H9 (cell line): ENCODE measurements at regions not wholly inside any gene's neighbourhood (a gene's known extent, or its start where the extent isn't known, plus 50 kb on each side); places are given as distances from the start of the nearest gene placed in this dataset.

Experiments
- DNase-seq: peaks from one replicate; pipeline ENCODE4 v3.0.0-alpha.2; 2017
- H2AFZ ChIP-seq: one replicate; pipeline ENCODE4 v1.6.1; 2013; ENCODE audit warnings: mild to moderate bottlenecking, low read length, control low read depth, moderate library complexity
- H2AK5ac ChIP-seq: 2 replicates; pipeline ENCODE4 v1.6.1; 2013; ENCODE audit warnings: low read length, control low read depth, mixed read lengths; ENCODE audit not compliant: insufficient read length
- H2BK120ac ChIP-seq: one replicate; pipeline ENCODE4 v1.6.1; 2013; ENCODE audit warnings: low read depth, mild to moderate bottlenecking, low read length, control low read depth, inconsistent platforms; ENCODE audit not compliant: poor library complexity, severe bottlenecking
- H2BK12ac ChIP-seq: 2 replicates; pipeline ENCODE4 v1.6.1; 2013; ENCODE audit warnings: low read length, control low read depth, mixed read lengths, low read depth; ENCODE audit not compliant: insufficient read length
- H2BK15ac ChIP-seq: 2 replicates; pipeline ENCODE4 v1.6.1; 2013; ENCODE audit warnings: low read depth, low read length, control low read depth
- H2BK20ac ChIP-seq: one replicate; pipeline ENCODE4 v1.6.1; 2013; ENCODE audit warnings: low read depth, mild to moderate bottlenecking, low read length, control low read depth, inconsistent platforms; ENCODE audit not compliant: poor library complexity, severe bottlenecking
- H2BK5ac ChIP-seq: 2 replicates; pipeline ENCODE4 v1.6.1; 2013; ENCODE audit warnings: low read length, control low read depth, mixed read lengths; ENCODE audit not compliant: insufficient read length
- H3K14ac ChIP-seq: 2 replicates; pipeline ENCODE4 v1.6.1; 2013; ENCODE audit warnings: low read length, control low read depth; ENCODE audit not compliant: insufficient read depth
- H3K18ac ChIP-seq: 2 replicates; pipeline ENCODE4 v1.6.1; 2013; ENCODE audit warnings: low read depth, mild to moderate bottlenecking, mixed read lengths, low read length, control low read depth; ENCODE audit not compliant: insufficient read length
- H3K23ac ChIP-seq: 2 replicates; pipeline ENCODE4 v1.6.1; 2013; ENCODE audit warnings: low read length, control low read depth, mixed read lengths, low read depth; ENCODE audit not compliant: insufficient read length
- H3K23me2 ChIP-seq: 2 replicates; pipeline ENCODE4 v1.6.1; 2013; ENCODE audit warnings: low read depth, mild to moderate bottlenecking, mixed read lengths, low read length, control low read depth; ENCODE audit not compliant: insufficient read length, poor library complexity, severe bottlenecking
- H3K27ac ChIP-seq: 2 replicates; pipeline ENCODE4 v1.5.1; 2013; ENCODE audit warnings: low read length, control low read depth, mixed read lengths, low read depth; ENCODE audit not compliant: insufficient read length
- H3K27me3 ChIP-seq: 2 replicates; pipeline ENCODE4 v1.6.1; 2013; ENCODE audit warnings: low read length, control low read depth, inconsistent platforms; ENCODE audit not compliant: insufficient read depth
- H3K4ac ChIP-seq: 2 replicates; pipeline ENCODE4 v1.6.1; 2013; ENCODE audit warnings: low read depth, mild to moderate bottlenecking, control low read depth, inconsistent platforms, low read length, moderate library complexity
- H3K4me1 ChIP-seq: 2 replicates; pipeline ENCODE4 v1.6.1; 2013; ENCODE audit warnings: low read length, control low read depth, inconsistent platforms; ENCODE audit not compliant: insufficient read depth
- H3K4me2 ChIP-seq: 2 replicates; pipeline ENCODE4 v1.6.1; 2013; ENCODE audit warnings: low read length, control low read depth, mixed read lengths; ENCODE audit not compliant: insufficient read length, insufficient read depth
- H3K56ac ChIP-seq: 2 replicates; pipeline ENCODE4 v1.6.1; 2013; ENCODE audit warnings: low read depth, mild to moderate bottlenecking, mixed read lengths, low read length, control low read depth; ENCODE audit not compliant: insufficient read length
- H3K79me1 ChIP-seq: 2 replicates; pipeline ENCODE4 v1.6.1; 2013; ENCODE audit warnings: low read depth, mild to moderate bottlenecking, moderate library complexity, low read length, control low read depth, inconsistent platforms; ENCODE audit not compliant: insufficient read depth, poor library complexity, severe bottlenecking
- H3K79me2 ChIP-seq: 2 replicates; pipeline ENCODE4 v1.6.1; 2013; ENCODE audit warnings: low read length, control low read depth, inconsistent platforms; ENCODE audit not compliant: insufficient read depth
- H3K9ac ChIP-seq: 2 replicates; pipeline ENCODE4 v1.6.1; 2013; ENCODE audit warnings: low read length, control low read depth, mixed read lengths; ENCODE audit not compliant: insufficient read length; ENCODE audit errors: extremely low read depth
- H3K9me3 ChIP-seq: one replicate; pipeline ENCODE4 v1.6.1; 2013; ENCODE audit warnings: low read depth, low read length, inconsistent platforms; ENCODE audit not compliant: control insufficient read depth
- H3T11ph ChIP-seq: one replicate; pipeline ENCODE4 v1.6.1; 2013; ENCODE audit warnings: mild to moderate bottlenecking, low read length, control low read depth, inconsistent platforms
- H4K20me1 ChIP-seq: one replicate; pipeline ENCODE4 v1.6.1; 2013; ENCODE audit not compliant: control insufficient read depth, insufficient read length, insufficient read depth
- H4K5ac ChIP-seq: 2 replicates; pipeline ENCODE4 v1.6.1; 2013; ENCODE audit warnings: low read depth, mild to moderate bottlenecking, mixed read lengths, low read length, control low read depth; ENCODE audit not compliant: insufficient read length
- H4K8ac ChIP-seq: replicated peaks from 2 replicates; pipeline ENCODE4 v1.6.1; 2013; ENCODE audit warnings: low read length, control low read depth, mixed read lengths, low read depth; ENCODE audit not compliant: insufficient read length
- H4K91ac ChIP-seq: 2 replicates; pipeline ENCODE4 v1.6.1; 2013; ENCODE audit warnings: low read depth, mild to moderate bottlenecking, moderate library complexity, mixed read lengths, low read length, control low read depth; ENCODE audit not compliant: insufficient read length
- H3K27ac Mint-ChIP-seq, 3 experiments: 2 replicates in 2 of 3; 3 replicates in 1 of 3; pipeline ENCODE4 v1.8.0; 2020 to 2021; ENCODE audit warnings: mixed read lengths in 3 of 3, mild to moderate bottlenecking in 1 of 3, moderate library complexity in 1 of 3
- H3K27me3 Mint-ChIP-seq: 2 replicates; pipeline ENCODE4 v1.8.0; 2021; ENCODE audit warnings: low read depth, mild to moderate bottlenecking, moderate library complexity, mixed read lengths
- H3K36me3 Mint-ChIP-seq, 3 experiments: 2 replicates in 2 of 3; 3 replicates in 1 of 3; pipeline ENCODE4 v1.8.0; 2020 to 2021; ENCODE audit warnings: low read depth in 3 of 3, mixed read lengths in 3 of 3; ENCODE audit not compliant: insufficient read depth in 1 of 3
- H3K4me1 Mint-ChIP-seq, 2 experiments: 2 replicates each; pipeline ENCODE4 v1.8.0; 2020; ENCODE audit warnings: mixed read lengths in 2 of 2
- H3K4me3 Mint-ChIP-seq, 2 experiments: 2 replicates in 1 of 2; 3 replicates in 1 of 2; pipeline ENCODE4 v1.8.0; 2020 to 2021; ENCODE audit warnings: mild to moderate bottlenecking in 2 of 2, mixed read lengths in 2 of 2, moderate library complexity in 1 of 2
- H3K9me3 Mint-ChIP-seq, 2 experiments: 2 replicates in 1 of 2; 3 replicates in 1 of 2; pipeline ENCODE4 v1.8.0; 2020; ENCODE audit warnings: mild to moderate bottlenecking in 2 of 2, mixed read lengths in 2 of 2, moderate library complexity in 1 of 2
- WGBS: extraction: QIAGEN DNeasy Blood & Tissue Kit; methylation state at CpG from one replicate; pipeline ENCODE4 v1.1.7; 2013; ENCODE audit warnings: missing lambda C conversion rate, low lambda C conversion rate, mixed read lengths; ENCODE audit not compliant: insufficient read length; ENCODE audit errors: extremely low coverage; 5-methylcytosine and 5-hydroxymethylcytosine counted together
- TF ChIP-seq, protein P1 (sequence below): fragments of 200-600 bp; sonication (generic); conservative IDR thresholded peaks from 3 replicates; pipeline ENCODE4 v1.8.0; 2021; ENCODE audit warnings: antibody characterized with exemption, mild to moderate bottlenecking

- no peak overlapping the region for H2BK5ac ChIP-seq
- no peak overlapping the region for H4K5ac ChIP-seq
- Mint-ChIP-seq H3K4me3 (no peak overlapping the region), H3K27ac (no peak overlapping the region), H3K9me3 (peaks cover 0 to 8% of the 10 kb centered on the region in 2 experiments; a peak in 3 of 5 replicates), H3K27me3 (no peaks in the 10 kb centered on the region), H3K36me3 (peaks cover 0 to 9% (median 4%) of the 10 kb centered on the region in 3 experiments; a peak in 4 of 7 replicates), H3K4me1 (no peaks in the 10 kb centered on the region)
- no peak overlapping the region for H2AFZ ChIP-seq
- H2BK120ac ChIP-seq = no peak overlapping the region
- H3T11ph ChIP-seq = no peak overlapping the region
- no peak overlapping the region for H2AK5ac ChIP-seq
- no peak overlapping the region for H3K23ac ChIP-seq
- H4K91ac ChIP-seq = no peak overlapping the region
- TF ChIP-seq, protein P1, sequence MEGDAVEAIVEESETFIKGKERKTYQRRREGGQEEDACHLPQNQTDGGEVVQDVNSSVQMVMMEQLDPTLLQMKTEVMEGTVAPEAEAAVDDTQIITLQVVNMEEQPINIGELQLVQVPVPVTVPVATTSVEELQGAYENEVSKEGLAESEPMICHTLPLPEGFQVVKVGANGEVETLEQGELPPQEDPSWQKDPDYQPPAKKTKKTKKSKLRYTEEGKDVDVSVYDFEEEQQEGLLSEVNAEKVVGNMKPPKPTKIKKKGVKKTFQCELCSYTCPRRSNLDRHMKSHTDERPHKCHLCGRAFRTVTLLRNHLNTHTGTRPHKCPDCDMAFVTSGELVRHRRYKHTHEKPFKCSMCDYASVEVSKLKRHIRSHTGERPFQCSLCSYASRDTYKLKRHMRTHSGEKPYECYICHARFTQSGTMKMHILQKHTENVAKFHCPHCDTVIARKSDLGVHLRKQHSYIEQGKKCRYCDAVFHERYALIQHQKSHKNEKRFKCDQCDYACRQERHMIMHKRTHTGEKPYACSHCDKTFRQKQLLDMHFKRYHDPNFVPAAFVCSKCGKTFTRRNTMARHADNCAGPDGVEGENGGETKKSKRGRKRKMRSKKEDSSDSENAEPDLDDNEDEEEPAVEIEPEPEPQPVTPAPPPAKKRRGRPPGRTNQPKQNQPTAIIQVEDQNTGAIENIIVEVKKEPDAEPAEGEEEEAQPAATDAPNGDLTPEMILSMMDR = no peak
- WGBS = no CpG with 5 or more reads among the region's 8 CpGs
- no peaks in the 10 kb centered on the region for H3K9me3 ChIP-seq
- no peaks in the 10 kb centered on the region for H3K23me2 ChIP-seq
- H4K20me1 ChIP-seq = no peaks in the 10 kb centered on the region
- H3K18ac ChIP-seq = no peak overlapping the region
- H3K27ac ChIP-seq = no peak overlapping the region
- H3K4me2 ChIP-seq = no peak overlapping the region
- H3K79me1 ChIP-seq = no peaks in the 10 kb centered on the region
- DNase-seq = no peak
- H3K79me2 ChIP-seq = no peaks in the 10 kb centered on the region
- no peaks in the 10 kb centered on the region for H3K27me3 ChIP-seq
- no peak overlapping the region for H3K14ac ChIP-seq
- no peak overlapping the region for H3K9ac ChIP-seq
- H3K56ac ChIP-seq = no peak overlapping the region
- H3K4ac ChIP-seq = no peak overlapping the region
- H2BK12ac ChIP-seq = no peak overlapping the region
- no peak overlapping the region for H2BK20ac ChIP-seq
- no peak overlapping the region for H4K8ac ChIP-seq
- H2BK15ac ChIP-seq = no peak overlapping the region
- H3K4me1 ChIP-seq = no peaks in the 10 kb centered on the region
Observed at GRCh38 chr4:130092187-130093015, 996.4 kb downstream of the C4orf33 start.
